HCT116 (cell line): ENCODE measurements at regions not wholly inside any gene's neighbourhood (a gene's known extent, or its start where the extent isn't known, plus 50 kb on each side); places are given as distances from the start of the nearest gene placed in this dataset.

Source experiments
- ATAC-seq: fragments of 200-7000 bp; cut with Tn5 transposase; 2 replicates; pipeline ENCODE4 v1.9.1; 2020; ENCODE audit warnings: mild to moderate bottlenecking, moderate library complexity
- BruUV-seq: library from RNA; stranded (reverse); fragments of 400-500 nt; replicated peaks from 2 replicates; lab custom pipeline; 2021; lab: Mats Ljungman, UMichigan
- CTCF ChIA-PET: fragments of 300-600 bp; sonication (Branson Sonifier 250); formaldehyde crosslinking; loops from one replicate; lab custom pipeline; 2021; ENCODE audit warnings: antibody characterized with exemption; lab: Charles Lee
- POLR2A ChIA-PET: fragments of 300-600, 350-600 bp; sonication (Branson Sonifier 250); formaldehyde crosslinking; loops from one replicate; lab custom pipeline; 2021; ENCODE audit warnings: antibody characterized with exemption; lab: Charles Lee
- RAD21 ChIA-PET, 2 experiments: fragments of 300-600 bp; sonication (Branson Sonifier 250); formaldehyde crosslinking; loops; one replicate each; lab custom pipeline; 2023; ENCODE audit warnings: low total read pairs in 2 of 2; ENCODE audit not compliant: uncharacterized antibody in 2 of 2, unreplicated experiment in 2 of 2, low non-redundant PET in 1 of 2; lab: Charles Lee
- DNase-seq: peaks from one replicate; pipeline ENCODE4 v3.0.0-alpha.2; 2010; ENCODE audit warnings: low read depth, low spot score
- H2AFZ ChIP-seq: fragments of 200-600 bp; shearing (Covaris generic), sonication (generic); 2 replicates; pipeline ENCODE4 v1.6.1; 2017; ENCODE audit warnings: low read depth, mixed run types, mixed read lengths, antibody characterized with exemption, low read length; ENCODE audit not compliant: poor library complexity, severe bottlenecking
- H3K27ac ChIP-seq: 2 replicates; pipeline ENCODE4 v1.5.1; 2012; ENCODE audit warnings: low read depth, low read length
- H3K27me3 ChIP-seq: fragments of 200-600 bp; sonication (generic); 2 replicates; pipeline ENCODE4 v1.6.1; 2016; ENCODE audit warnings: mixed run types, low read length, mixed read lengths; ENCODE audit not compliant: insufficient read depth
- H3K36me3 ChIP-seq, 2 experiments: fragments of 200-500 bp in 1 of 2; fragments of 200-600 bp in 1 of 2; sonication (Bioruptor generic) in 1 of 2; sonication (generic) in 1 of 2; 2 replicates each; pipeline versions ENCODE4 v1.5.1 to v1.6.1; 2014 to 2016; ENCODE audit warnings: low read length in 2 of 2, inconsistent platforms in 1 of 2, mixed read lengths in 1 of 2, mixed run types in 1 of 2; ENCODE audit not compliant: insufficient read depth in 2 of 2, control insufficient read depth in 1 of 2
- H3K4me1 ChIP-seq, 2 experiments: fragments of 200-600 bp in 1 of 2; sonication (generic) in 1 of 2; 2 replicates each; pipeline versions ENCODE4 v1.5.1 to v1.6.1; 2012 to 2017; ENCODE audit warnings: low read length in 2 of 2, inconsistent platforms in 1 of 2, mild to moderate bottlenecking in 1 of 2, mixed read lengths in 1 of 2, mixed run types in 1 of 2, moderate library complexity in 1 of 2; ENCODE audit not compliant: insufficient read depth in 2 of 2, control insufficient read depth in 1 of 2
- H3K4me2 ChIP-seq: fragments of 200-600 bp; sonication (generic); 2 replicates; pipeline ENCODE4 v1.6.1; 2017; ENCODE audit warnings: mixed run types, low read length, mixed read lengths
- H3K4me3 ChIP-seq, 2 experiments: fragments of 200-600 bp in 1 of 2; sonication (generic) in 1 of 2; replicated peaks in 1 of 2; 2 replicates each; pipeline ENCODE4 v1.5.1; 2011 to 2016; ENCODE audit warnings: low read length in 2 of 2, control low read depth in 1 of 2, low read depth in 1 of 2, mild to moderate bottlenecking in 1 of 2, mixed read lengths in 1 of 2, mixed run types in 1 of 2
- H3K79me2 ChIP-seq: fragments of 200-600 bp; sonication (generic); 2 replicates; pipeline ENCODE4 v1.6.1; 2017; ENCODE audit warnings: mild to moderate bottlenecking, mixed run types, low read length, moderate library complexity, mixed read lengths; ENCODE audit not compliant: insufficient read depth
- H3K9ac ChIP-seq: fragments of 200-600 bp; sonication (generic); 2 replicates; pipeline ENCODE4 v1.6.1; 2016; ENCODE audit warnings: low read length, mixed read lengths
- H3K9me2 ChIP-seq: fragments of 200-600 bp; sonication (generic), shearing (Covaris generic); 2 replicates; pipeline ENCODE4 v1.6.1; 2017; ENCODE audit warnings: mixed run types, mild to moderate bottlenecking, moderate library complexity; ENCODE audit not compliant: insufficient read depth
- H3K9me3 ChIP-seq, 2 experiments: fragments of 200-500 bp in 1 of 2; fragments of 200-600 bp in 1 of 2; sonication (Bioruptor generic) in 1 of 2; sonication (generic) in 1 of 2; 2 replicates each; pipeline ENCODE4 v1.6.1; 2014 to 2017; ENCODE audit warnings: low read length in 2 of 2, mixed read lengths in 2 of 2, inconsistent platforms in 1 of 2, low read depth in 1 of 2, mild to moderate bottlenecking in 1 of 2, mixed run types in 1 of 2, moderate library complexity in 1 of 2; ENCODE audit not compliant: control insufficient read depth in 1 of 2, insufficient read depth in 1 of 2
- H4K20me1 ChIP-seq: fragments of 200-600 bp; sonication (generic), shearing (Covaris generic); 2 replicates; pipeline ENCODE4 v1.6.1; 2017; ENCODE audit warnings: mixed run types, mild to moderate bottlenecking, moderate library complexity; ENCODE audit not compliant: insufficient read depth
- ATF3 ChIP-seq: IDR thresholded peaks from 2 replicates; pipeline ENCODE4 v1.6.1; 2012
- CTCF ChIP-seq, 3 experiments: fragments of 200-600 bp in 1 of 3; sonication (generic) in 1 of 3; IDR thresholded peaks in 2 of 3; conservative IDR thresholded peaks in 1 of 3; 2 replicates each; pipeline ENCODE4 v1.5.1; 2012 to 2017; ENCODE audit warnings: low read depth in 2 of 3, low read length in 2 of 3, antibody characterized with exemption in 1 of 3, borderline replicate concordance in 1 of 3, control low read depth in 1 of 3, mild to moderate bottlenecking in 1 of 3, mixed read lengths in 1 of 3, mixed run types in 1 of 3, moderate library complexity in 1 of 3; ENCODE audit not compliant: insufficient read depth in 1 of 3
- POLR2A ChIP-seq: IDR thresholded peaks from 2 replicates; pipeline ENCODE4 v1.7.0; 2011; ENCODE audit warnings: borderline replicate concordance; ENCODE audit not compliant: insufficient read depth, insufficient read length; ENCODE audit errors: extremely low read depth
- SP1 ChIP-seq: IDR thresholded peaks from 2 replicates; pipeline ENCODE4 v1.6.1; 2012; ENCODE audit warnings: low read depth
- intact Hi-C: fragments of 100-400 bp; cut with micrococcal nuclease; formaldehyde crosslinking; loops from 2 replicates; pipeline ENCODE4 v1.10.0; 2022
- TF ChIP-seq, protein P1 (sequence below): IDR thresholded peaks from 2 replicates; pipeline ENCODE4 v1.6.1; 2012; ENCODE audit warnings: low read depth

DNA sequence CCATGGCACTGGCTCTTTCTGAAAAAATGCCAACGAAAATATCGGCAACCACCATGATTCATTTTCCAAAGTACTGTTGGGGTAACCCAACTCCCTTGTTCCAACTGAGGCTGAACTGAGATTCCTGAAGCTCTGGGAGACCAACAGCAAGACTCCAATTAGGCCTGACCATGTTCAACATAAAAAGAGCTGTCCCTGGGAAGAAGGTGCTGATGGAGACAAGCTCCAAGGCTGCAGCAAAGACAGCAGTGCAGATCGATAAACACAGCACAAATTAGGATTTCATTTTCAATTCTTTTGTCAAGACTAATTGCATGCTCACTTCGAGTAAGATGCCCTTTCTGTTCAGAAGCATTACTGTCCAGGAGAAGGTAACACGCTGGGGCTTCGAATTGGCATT, 968.0 kb downstream of the UQCRFS1 start:
- BruUV-seq = no TSS peak
- H3K79me2 ChIP-seq = no peaks in the 10 kb centered on the region
- H3K4me1 ChIP-seq = no peaks in the 10 kb centered on the region
- H3K27ac ChIP-seq = no peak overlapping the region
- no peaks in the 10 kb centered on the region for H3K9me2 ChIP-seq
- no peak for DNase-seq
- H3K4me2 ChIP-seq = no peak overlapping the region
- TF ChIP-seq, protein P1, sequence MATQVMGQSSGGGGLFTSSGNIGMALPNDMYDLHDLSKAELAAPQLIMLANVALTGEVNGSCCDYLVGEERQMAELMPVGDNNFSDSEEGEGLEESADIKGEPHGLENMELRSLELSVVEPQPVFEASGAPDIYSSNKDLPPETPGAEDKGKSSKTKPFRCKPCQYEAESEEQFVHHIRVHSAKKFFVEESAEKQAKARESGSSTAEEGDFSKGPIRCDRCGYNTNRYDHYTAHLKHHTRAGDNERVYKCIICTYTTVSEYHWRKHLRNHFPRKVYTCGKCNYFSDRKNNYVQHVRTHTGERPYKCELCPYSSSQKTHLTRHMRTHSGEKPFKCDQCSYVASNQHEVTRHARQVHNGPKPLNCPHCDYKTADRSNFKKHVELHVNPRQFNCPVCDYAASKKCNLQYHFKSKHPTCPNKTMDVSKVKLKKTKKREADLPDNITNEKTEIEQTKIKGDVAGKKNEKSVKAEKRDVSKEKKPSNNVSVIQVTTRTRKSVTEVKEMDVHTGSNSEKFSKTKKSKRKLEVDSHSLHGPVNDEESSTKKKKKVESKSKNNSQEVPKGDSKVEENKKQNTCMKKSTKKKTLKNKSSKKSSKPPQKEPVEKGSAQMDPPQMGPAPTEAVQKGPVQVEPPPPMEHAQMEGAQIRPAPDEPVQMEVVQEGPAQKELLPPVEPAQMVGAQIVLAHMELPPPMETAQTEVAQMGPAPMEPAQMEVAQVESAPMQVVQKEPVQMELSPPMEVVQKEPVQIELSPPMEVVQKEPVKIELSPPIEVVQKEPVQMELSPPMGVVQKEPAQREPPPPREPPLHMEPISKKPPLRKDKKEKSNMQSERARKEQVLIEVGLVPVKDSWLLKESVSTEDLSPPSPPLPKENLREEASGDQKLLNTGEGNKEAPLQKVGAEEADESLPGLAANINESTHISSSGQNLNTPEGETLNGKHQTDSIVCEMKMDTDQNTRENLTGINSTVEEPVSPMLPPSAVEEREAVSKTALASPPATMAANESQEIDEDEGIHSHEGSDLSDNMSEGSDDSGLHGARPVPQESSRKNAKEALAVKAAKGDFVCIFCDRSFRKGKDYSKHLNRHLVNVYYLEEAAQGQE = no peak
- no peak for TF ChIP-seq SP1
- no peak for TF ChIP-seq ATF3
- no peak for TF ChIP-seq POLR2A
- TF ChIP-seq, all 23 proteins: peak for 0
- H3K4me3 ChIP-seq = no peak overlapping the region
- CTCF ChIA-PET = no interaction called here
- H3K9ac ChIP-seq = no peak overlapping the region
- H4K20me1 ChIP-seq = no peaks in the 10 kb centered on the region
- peaks cover 5 to 22% of the 10 kb centered on the region in 2 experiments; a peak in 2 of 4 replicates for H3K9me3 ChIP-seq
- RAD21 ChIA-PET = no interaction called here
- POLR2A ChIA-PET = no interaction called here
- intact Hi-C loops = no loop called here
- no peaks in the 10 kb centered on the region for H3K36me3 ChIP-seq
- H3K27me3 ChIP-seq = no peaks in the 10 kb centered on the region
- H2AFZ ChIP-seq = no peak overlapping the region
- ATAC-seq = no peak

DNA sequence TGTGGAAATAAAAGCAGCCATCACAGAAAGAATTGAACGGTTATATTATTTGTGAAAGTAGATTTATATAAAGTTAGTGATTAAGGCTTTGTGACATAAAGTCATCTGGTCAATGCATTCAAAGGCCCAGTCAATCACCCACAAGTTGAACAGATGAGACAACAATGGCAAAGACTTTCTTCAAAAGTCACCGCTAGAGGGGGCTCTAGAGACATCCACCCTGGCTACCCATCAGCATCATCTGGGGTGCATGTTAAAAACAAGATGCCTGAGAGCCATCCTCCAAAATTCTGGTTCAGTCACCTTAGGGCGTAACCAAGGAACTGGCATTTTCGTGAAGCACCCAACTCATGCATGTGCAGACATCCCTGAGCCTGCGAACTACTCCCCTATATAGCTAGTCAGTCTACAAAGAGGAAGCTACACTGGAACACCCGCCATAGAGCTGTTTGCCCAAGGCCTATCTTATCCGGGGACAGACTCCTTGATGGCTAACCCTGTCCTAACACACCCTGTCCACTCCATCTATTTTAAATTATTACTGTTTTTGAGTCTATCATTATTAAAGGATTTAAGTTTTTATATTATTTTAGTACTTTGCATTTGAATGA, 970.5 kb downstream of the UQCRFS1 start:
- H3K4me2 ChIP-seq = no peak overlapping the region
- no peak overlapping the region for H3K9ac ChIP-seq
- no peak overlapping the region for H3K4me3 ChIP-seq
- no peaks in the 10 kb centered on the region for H3K27me3 ChIP-seq
- H3K79me2 ChIP-seq = no peaks in the 10 kb centered on the region
- H3K36me3 ChIP-seq = no peaks in the 10 kb centered on the region
- peaks cover 5 to 19% of the 10 kb centered on the region in 2 experiments; a peak in 2 of 4 replicates for H3K9me3 ChIP-seq
- no peak for DNase-seq
- no peaks in the 10 kb centered on the region for H3K9me2 ChIP-seq
- ChIA-PET POLR2A (no interaction called here), RAD21 (no interaction called here), CTCF (no interaction called here)
- TF ChIP-seq CTCF (IDR thresholded peaks at IDR 0.05 in 2 of 3, conservative IDR thresholded peaks at IDR 0.05 in 1 of 3; ENCODE audit: borderline replicate concordance in 1 of 3, insufficient read depth in 1 of 3, low read depth in 2 of 3, low read length in 2 of 3) (peak in 2 of 3 experiments; percentile 41 to 52; a peak in 4 of 6 replicates), POLR2A (no peak)
- intact Hi-C loops = no loop called here
- BruUV-seq = no TSS peak
- no peaks in the 10 kb centered on the region for H4K20me1 ChIP-seq
- ATAC-seq = no peak
- no peak overlapping the region for H2AFZ ChIP-seq
- H3K27ac ChIP-seq = no peak overlapping the region
- H3K4me1 ChIP-seq = no peaks in the 10 kb centered on the region
